Testis (tissue), 2 donors: ENCODE measurements at regions not wholly inside any gene's neighbourhood (a gene's known extent, or its start where the extent isn't known, plus 50 kb on each side); places are given as distances from the start of the nearest gene placed in this dataset.

Source experiments
- DNase-seq: peaks from one replicate; pipeline ENCODE4 v3.0.0-alpha.2; 2019
- H3K27ac ChIP-seq, 2 donors: fragments of 200-600 bp; sonication (generic); one replicate each; pipeline ENCODE4 v1.5.1; 2019
- H3K27me3 ChIP-seq: fragments of 200-600 bp; sonication (generic); one replicate; pipeline ENCODE4 v1.5.1; 2019
- H3K36me3 ChIP-seq: fragments of 200-600 bp; sonication (generic); one replicate; pipeline ENCODE4 v1.5.1; 2017; ENCODE audit warnings: low read depth; ENCODE audit errors: missing control alignments
- H3K4me1 ChIP-seq: fragments of 200-600 bp; sonication (generic); one replicate; pipeline ENCODE4 v1.5.1; 2019
- H3K4me3 ChIP-seq, 2 donors: fragments of 200-600 bp; sonication (generic); one replicate each; pipeline ENCODE4 v1.5.1; 2017 to 2019
- H3K9me3 ChIP-seq: fragments of 200-600 bp; sonication (generic); one replicate; pipeline ENCODE4 v1.5.1; 2017
- CTCF ChIP-seq, 3 experiments: fragments of 450-650 bp in 2 of 3; fragments of 200-600 bp in 1 of 3; sonication (generic) in 1 of 3; IDR thresholded peaks; one replicate each; pipeline ENCODE4 v1.5.1; 2016 to 2019; ENCODE audit warnings: antibody characterized with exemption in 3 of 3, mild to moderate bottlenecking in 2 of 3, moderate library complexity in 1 of 3
- POLR2A ChIP-seq: fragments of 450-650 bp; IDR thresholded peaks from one replicate; pipeline ENCODE4 v1.6.1; 2017; ENCODE audit warnings: antibody characterized with exemption, mild to moderate bottlenecking, moderate library complexity
- WGBS, 2 donors: methylation state at CpG; one replicate each; pipeline ENCODE4 v1.1.5; 2018; 5-methylcytosine and 5-hydroxymethylcytosine counted together
- intact Hi-C: fragments of 100-400 bp; cut with DNase I; formaldehyde crosslinking; loops from one replicate; pipeline ENCODE4 v1.15.1; 2023; ENCODE audit warnings: low total_unique reads

GRCh38 chr1:38783640-38784229 is 75.8 kb downstream of the RRAGC start:
- Histone ChIP-seq H3K9me3 (no peaks in the 10 kb centered on the region), H3K27me3 (no peaks in the 10 kb centered on the region), H3K27ac (no peak overlapping the region), H3K36me3 (no peaks in the 10 kb centered on the region), H3K4me1 (no peaks in the 10 kb centered on the region), H3K4me3 (no peak overlapping the region)
- intact Hi-C loops, result no loop called here
- TF ChIP-seq CTCF (IDR thresholded peaks at IDR 0.05) (no peak), POLR2A (no peak)
- 2 to 10% methylated on average over 29 to 34 of the region's 34 CpGs for WGBS, 2 donors
- no peak for DNase-seq

DNA sequence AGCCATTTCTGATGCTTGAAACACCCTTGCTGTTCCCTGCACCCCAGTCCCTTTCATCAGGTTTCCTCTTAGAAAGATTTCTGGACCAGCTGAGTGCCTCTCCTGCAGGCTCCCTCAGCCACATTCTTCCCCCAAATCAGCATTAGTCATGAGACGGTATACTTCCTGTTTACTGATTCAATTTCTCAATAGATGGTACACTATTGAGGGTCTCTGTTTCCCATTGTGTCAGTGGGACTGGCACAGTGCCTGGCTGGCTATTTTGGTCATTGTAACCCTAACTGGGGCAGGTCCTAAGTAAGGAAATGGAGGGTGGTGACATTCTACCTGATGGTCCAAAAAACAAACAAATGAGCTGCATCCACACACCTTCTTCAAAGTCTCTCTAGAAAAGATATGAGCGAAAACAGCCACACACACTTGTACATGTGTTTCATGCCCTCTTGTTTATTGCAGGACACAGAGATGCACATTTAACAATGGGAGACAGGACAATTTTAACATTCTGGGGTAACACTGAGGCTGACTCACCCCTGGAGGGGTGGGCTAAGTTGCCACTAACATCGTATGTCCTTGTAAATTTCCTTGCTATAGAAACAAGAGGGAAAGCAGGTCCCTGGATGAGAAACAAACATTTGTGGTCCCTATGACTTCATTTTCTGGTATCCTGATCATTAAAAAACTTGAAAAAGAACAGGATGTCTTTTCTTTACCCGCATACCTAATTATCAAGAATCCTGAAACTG is 77.5 kb downstream of the RRAGC start:
- no peaks in the 10 kb centered on the region for H3K27me3 ChIP-seq
- 66% methylated on average over 4 of the region's 4 CpGs for WGBS, 2 donors
- DNase-seq, result no peak
- H3K9me3 ChIP-seq, result no peaks in the 10 kb centered on the region
- intact Hi-C loops, result no loop called here
- no peaks in the 10 kb centered on the region for H3K36me3 ChIP-seq
- no peaks in the 10 kb centered on the region for H3K4me1 ChIP-seq
- no peak overlapping the region for H3K27ac ChIP-seq
- no peak overlapping the region for H3K4me3 ChIP-seq
- TF ChIP-seq POLR2A, result no peak
- no peak for TF ChIP-seq CTCF (IDR thresholded peaks at IDR 0.05)

GRCh38 chr1:38780133-38780532 is 79.4 kb downstream of the RRAGC start:
- intact Hi-C loops, result no loop called here
- TF ChIP-seq POLR2A (no peak), CTCF (IDR thresholded peaks at IDR 0.05) (no peak)
- 83 to 85% methylated on average over 4 of the region's 4 CpGs for WGBS, 2 donors
- H3K27ac ChIP-seq, result no peak overlapping the region
- H3K9me3 ChIP-seq, result no peaks in the 10 kb centered on the region
- H3K27me3 ChIP-seq, result no peaks in the 10 kb centered on the region
- no peaks in the 10 kb centered on the region for H3K36me3 ChIP-seq
- DNase-seq, result no peak
- no peak overlapping the region for H3K4me3 ChIP-seq
- H3K4me1 ChIP-seq, result no peaks in the 10 kb centered on the region

- no peak for DNase-seq
- no peaks in the 10 kb centered on the region for H3K9me3 ChIP-seq
- intact Hi-C loops, result no loop called here
- WGBS, 2 donors, result 71 to 76% methylated on average over 5 of the region's 5 CpGs
- no peak overlapping the region for H3K4me3 ChIP-seq
- no peaks in the 10 kb centered on the region for H3K27me3 ChIP-seq
- no peaks in the 10 kb centered on the region for H3K4me1 ChIP-seq
- H3K36me3 ChIP-seq, result no peaks in the 10 kb centered on the region
- no peak for TF ChIP-seq POLR2A
- TF ChIP-seq CTCF (IDR thresholded peaks at IDR 0.05), result no peak
- H3K27ac ChIP-seq, result no peak overlapping the region
These were observed 80.1 kb downstream of the RRAGC start for GRCh38 chr1:38779491-38779890.

DNA sequence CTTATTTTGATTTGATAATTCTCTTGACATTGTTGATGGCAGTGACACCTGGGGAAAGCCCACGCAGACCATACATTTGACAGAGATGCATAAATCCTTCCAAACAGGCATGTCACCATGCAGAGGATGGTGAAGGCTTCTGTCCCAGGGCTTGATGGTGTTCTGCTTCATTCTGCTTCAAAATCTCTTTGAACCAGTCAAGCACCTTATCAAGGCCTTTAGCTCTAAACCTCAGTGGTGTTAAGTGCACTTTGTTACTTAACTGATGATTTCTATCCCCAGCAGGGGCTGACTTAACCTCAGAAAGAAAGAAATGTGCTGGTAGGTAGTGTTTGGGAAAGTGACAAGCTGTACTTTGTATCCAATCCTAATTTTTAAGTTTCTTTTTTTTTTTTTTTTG is 81.1 kb downstream of the RRAGC start:
- no peak for DNase-seq
- Histone ChIP-seq H3K36me3 (no peaks in the 10 kb centered on the region), H3K9me3 (no peaks in the 10 kb centered on the region), H3K27ac (no peak overlapping the region), H3K4me1 (no peaks in the 10 kb centered on the region), H3K4me3 (no peak overlapping the region), H3K27me3 (no peaks in the 10 kb centered on the region)
- WGBS, 2 donors, result 0 to 32% methylated on average over 1 of the region's 1 CpG
- intact Hi-C loops, result no loop called here
- TF ChIP-seq CTCF (IDR thresholded peaks at IDR 0.05) (no peak), POLR2A (no peak)
